ENCODE measurements at regions not wholly inside any gene's neighbourhood (a gene's known extent, or its start where the extent isn't known, plus 50 kb on each side); places are given as distances from the start of the nearest gene placed in this dataset.

GRCh38 chr11:115611343-115611742 is 107.1 kb upstream of the CADM1 start:
- TF ChIP-seq CTCF (conservative IDR thresholded peaks at IDR 0.05 in 1 of 2, IDR thresholded peaks at IDR 0.05 in 1 of 2; ENCODE audit: extremely low read depth in 1 of 2, insufficient read depth in 1 of 2, low read depth in 1 of 2, low read length in 2 of 2): no peak
- TF ChIP-seq EZH2 (IDR thresholded peaks at IDR 0.05; ENCODE audit: borderline replicate concordance, low read length): no peak

Measured in mammary epithelial cell (primary cell).